ENCODE measurements at regions not wholly inside any gene's neighbourhood (a gene's known extent, or its start where the extent isn't known, plus 50 kb on each side); places are given as distances from the start of the nearest gene placed in this dataset.

DNA sequence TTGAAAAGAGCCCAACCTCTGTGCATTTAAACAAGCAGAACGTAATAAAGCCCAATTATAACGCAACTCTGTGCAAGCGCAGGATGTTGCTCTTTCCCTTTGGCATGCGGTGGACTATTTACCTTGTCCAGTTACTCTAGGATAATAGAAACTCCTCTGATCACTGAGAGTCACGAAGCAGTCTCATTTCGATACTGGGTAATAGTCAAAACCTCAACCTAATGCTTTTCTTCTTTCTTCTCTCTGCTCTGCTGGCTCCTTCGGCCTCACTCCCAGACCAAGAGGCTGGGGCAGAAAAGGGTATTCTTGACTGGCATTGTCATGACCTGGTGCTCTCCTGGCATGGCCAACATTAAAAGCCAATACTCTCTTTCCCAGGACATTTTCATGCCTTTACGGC is 89.7 kb upstream of the GCFC2 start:
- ATAC-seq, result no peak
- H3K27me3 ChIP-seq, result no peaks in the 10 kb centered on the region
- no peaks in the 10 kb centered on the region for H3K9me3 ChIP-seq
- DNase-seq, result no peak
- no peaks in the 10 kb centered on the region for H3K36me3 ChIP-seq
- H3K4me1 ChIP-seq, result no peaks in the 10 kb centered on the region
- intact Hi-C loops (cut with DNase I), result no loop called here
- TF ChIP-seq, protein P1, sequence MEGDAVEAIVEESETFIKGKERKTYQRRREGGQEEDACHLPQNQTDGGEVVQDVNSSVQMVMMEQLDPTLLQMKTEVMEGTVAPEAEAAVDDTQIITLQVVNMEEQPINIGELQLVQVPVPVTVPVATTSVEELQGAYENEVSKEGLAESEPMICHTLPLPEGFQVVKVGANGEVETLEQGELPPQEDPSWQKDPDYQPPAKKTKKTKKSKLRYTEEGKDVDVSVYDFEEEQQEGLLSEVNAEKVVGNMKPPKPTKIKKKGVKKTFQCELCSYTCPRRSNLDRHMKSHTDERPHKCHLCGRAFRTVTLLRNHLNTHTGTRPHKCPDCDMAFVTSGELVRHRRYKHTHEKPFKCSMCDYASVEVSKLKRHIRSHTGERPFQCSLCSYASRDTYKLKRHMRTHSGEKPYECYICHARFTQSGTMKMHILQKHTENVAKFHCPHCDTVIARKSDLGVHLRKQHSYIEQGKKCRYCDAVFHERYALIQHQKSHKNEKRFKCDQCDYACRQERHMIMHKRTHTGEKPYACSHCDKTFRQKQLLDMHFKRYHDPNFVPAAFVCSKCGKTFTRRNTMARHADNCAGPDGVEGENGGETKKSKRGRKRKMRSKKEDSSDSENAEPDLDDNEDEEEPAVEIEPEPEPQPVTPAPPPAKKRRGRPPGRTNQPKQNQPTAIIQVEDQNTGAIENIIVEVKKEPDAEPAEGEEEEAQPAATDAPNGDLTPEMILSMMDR (IDR thresholded peaks at IDR 0.05), result no peak
- TF ChIP-seq POLR2A (IDR thresholded peaks at IDR 0.05), result no peak
- WGBS (ENCODE audit: insufficient coverage, low coverage, low lambda C conversion rate, missing lambda C conversion rate), result 78% methylated on average over 5 of the region's 8 CpGs
- H3K27ac ChIP-seq, result no peak overlapping the region
- no peak overlapping the region for H3K4me3 ChIP-seq

DNA sequence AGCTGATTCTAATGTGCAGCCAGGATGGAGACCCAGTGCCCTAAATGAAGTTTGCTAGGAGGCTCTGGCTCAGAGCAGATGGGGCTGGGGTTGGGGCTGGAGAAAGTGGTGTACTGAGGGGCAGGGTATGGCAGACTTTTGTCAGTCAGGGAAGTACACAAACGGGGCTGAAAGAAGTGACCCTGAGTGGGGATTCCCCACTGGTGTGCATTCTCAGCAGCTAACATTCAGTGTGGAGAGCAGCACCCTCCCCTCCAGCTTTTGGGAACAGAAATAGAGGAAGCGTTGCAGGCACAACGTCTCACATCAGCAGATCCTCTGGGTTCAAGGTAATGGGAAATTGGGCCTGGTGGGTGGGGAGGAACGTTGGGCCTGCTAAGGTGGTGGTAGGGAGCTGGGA is 89.1 kb upstream of the GCFC2 start:
- ATAC-seq, result peak in 3 of 4 donors; percentile 19 to 65 (median 37)
- intact Hi-C loops (cut with DNase I), result no loop called here
- Histone ChIP-seq H3K36me3 (no peaks in the 10 kb centered on the region), H3K4me1 (no peaks in the 10 kb centered on the region), H3K27me3 (no peaks in the 10 kb centered on the region), H3K4me3 (no peak overlapping the region), H3K27ac (no peak overlapping the region), H3K9me3 (no peaks in the 10 kb centered on the region)
- no peak for DNase-seq
- WGBS (ENCODE audit: insufficient coverage, low coverage, low lambda C conversion rate, missing lambda C conversion rate), result 18% methylated on average over 2 of the region's 4 CpGs
- TF ChIP-seq, protein P1 (IDR thresholded peaks at IDR 0.05), result no peak
- TF ChIP-seq POLR2A (IDR thresholded peaks at IDR 0.05), result no peak

DNA sequence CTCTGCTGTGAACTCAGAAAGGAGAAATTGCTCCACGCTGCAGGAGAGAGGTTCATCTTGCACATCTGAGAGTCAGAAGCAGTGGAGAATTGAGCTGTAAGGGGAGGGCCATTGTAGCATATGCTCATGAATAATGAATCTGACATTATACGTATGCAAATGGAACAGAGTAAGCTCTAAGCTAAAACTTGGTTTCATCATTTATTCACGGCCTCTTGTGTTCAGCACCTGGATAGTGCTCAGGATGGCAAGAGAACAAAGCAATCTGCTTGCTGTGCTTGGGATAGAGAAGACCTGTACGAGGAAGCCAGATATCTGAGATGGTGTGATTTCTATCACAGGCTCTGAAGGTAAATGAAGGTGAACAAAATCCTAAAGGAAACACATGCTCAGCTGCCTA is 87.9 kb upstream of the GCFC2 start:
- H3K27ac ChIP-seq, result no peak overlapping the region

DNA sequence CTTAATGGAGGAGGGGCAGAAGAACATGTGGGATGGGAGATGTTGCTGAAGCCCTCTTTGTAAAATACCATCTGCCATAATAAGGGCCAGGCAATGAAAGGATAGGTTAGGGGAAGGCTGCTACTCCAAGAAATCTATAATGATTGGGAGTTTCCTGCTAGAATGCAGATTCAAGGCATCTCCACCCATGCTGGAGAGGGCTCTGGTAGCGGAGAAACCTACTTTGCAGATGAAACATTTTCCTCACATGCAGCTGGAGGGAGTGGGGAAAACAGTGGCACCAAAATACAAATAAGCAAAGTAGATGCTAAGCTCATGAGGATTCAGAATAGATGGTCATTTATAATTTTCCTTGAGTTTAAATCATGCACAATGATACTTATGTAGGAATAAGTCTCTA is 82.3 kb upstream of the GCFC2 start:
- Histone ChIP-seq H3K27ac (no peak overlapping the region), H3K4me1 (no peaks in the 10 kb centered on the region), H3K36me3 (no peaks in the 10 kb centered on the region), H3K4me3 (no peak overlapping the region), H3K9me3 (no peaks in the 10 kb centered on the region), H3K27me3 (no peaks in the 10 kb centered on the region)
- WGBS (ENCODE audit: insufficient coverage, low coverage, low lambda C conversion rate, missing lambda C conversion rate), result 100% methylated on average over 1 of the region's 1 CpG
- no peak for TF ChIP-seq POLR2A (IDR thresholded peaks at IDR 0.05)
- TF ChIP-seq, protein P1 (IDR thresholded peaks at IDR 0.05), result no peak
- intact Hi-C loops (cut with DNase I), result no loop called here
- no peak for DNase-seq
- no peak for ATAC-seq

More for the DNA sequence above, 87.9 kb upstream of the GCFC2 start:
- ATAC-seq, result no peak
- intact Hi-C loops (cut with DNase I), result no loop called here
- TF ChIP-seq, protein P1 (IDR thresholded peaks at IDR 0.05), result no peak
- TF ChIP-seq POLR2A (IDR thresholded peaks at IDR 0.05), result no peak
- H3K4me3 ChIP-seq, result no peak overlapping the region
- no peaks in the 10 kb centered on the region for H3K36me3 ChIP-seq
- H3K9me3 ChIP-seq, result no peaks in the 10 kb centered on the region
- no peak for DNase-seq
- no peaks in the 10 kb centered on the region for H3K27me3 ChIP-seq
- 68% methylated on average over 4 of the region's 4 CpGs for WGBS (ENCODE audit: insufficient coverage, low coverage, low lambda C conversion rate, missing lambda C conversion rate)
- H3K4me1 ChIP-seq, result no peaks in the 10 kb centered on the region

DNA sequence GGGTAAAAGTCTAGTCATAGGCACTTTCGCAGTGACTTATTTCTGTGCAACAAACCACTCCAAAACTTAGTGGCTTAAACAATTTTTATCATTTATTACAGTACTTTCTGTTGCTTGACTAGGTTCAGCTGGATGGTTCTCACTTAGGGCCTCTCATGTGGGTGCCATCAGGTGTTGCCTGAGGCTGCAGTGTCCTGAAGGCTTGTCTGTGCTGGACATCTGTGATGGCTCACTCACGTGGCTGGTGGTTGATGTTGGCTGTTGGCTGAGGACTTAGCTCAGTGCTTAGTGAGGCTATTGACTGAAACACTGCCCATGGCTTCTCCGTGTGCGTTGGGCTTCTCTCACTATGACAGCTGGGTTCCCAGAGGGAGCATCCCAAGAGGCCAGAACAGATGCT is 81.4 kb upstream of the GCFC2 start:
- ATAC-seq (no peak), DNase-seq (no peak)
- WGBS (ENCODE audit: insufficient coverage, low coverage, low lambda C conversion rate, missing lambda C conversion rate), result 71% methylated on average over 1 of the region's 4 CpGs

More for the DNA sequence above, 81.4 kb upstream of the GCFC2 start:
- intact Hi-C loops (cut with DNase I), result no loop called here
- H3K4me3 ChIP-seq, result no peak overlapping the region
- no peaks in the 10 kb centered on the region for H3K36me3 ChIP-seq
- H3K27me3 ChIP-seq, result no peaks in the 10 kb centered on the region
- H3K9me3 ChIP-seq, result no peaks in the 10 kb centered on the region
- no peak overlapping the region for H3K27ac ChIP-seq
- TF ChIP-seq, protein P1 (IDR thresholded peaks at IDR 0.05), result no peak
- no peak for TF ChIP-seq POLR2A (IDR thresholded peaks at IDR 0.05)
- peaks cover 0 to 4% (median 0%) of the 10 kb centered on the region in 4 donors for H3K4me1 ChIP-seq

All from right lobe of liver (tissue), 6 donors.